SK-N-SH treated with all-trans-retinoic acid at 6 μM for 48 hours (cell line): ENCODE measurements at regions not wholly inside any gene's neighbourhood (a gene's known extent, or its start where the extent isn't known, plus 50 kb on each side); places are given as distances from the start of the nearest gene placed in this dataset.

ENCODE experiments used
- PATZ1 ChIP-seq: fragments of 250-450 bp; sonication (Bioruptor Pico); IDR thresholded peaks from 2 replicates; pipeline ENCODE4 v1.8.0; 2020; ENCODE audit warnings: mild to moderate bottlenecking, moderate library complexity, borderline replicate concordance
- TCF4 ChIP-seq: fragments of 250-450 bp; sonication (Bioruptor Pico); IDR thresholded peaks from 2 replicates; pipeline ENCODE4 v1.8.0; 2021; ENCODE audit warnings: mild to moderate bottlenecking, moderate library complexity, borderline replicate concordance
- ZFP3 ChIP-seq: fragments of 250-450 bp; sonication (Bioruptor Pico); IDR thresholded peaks from 2 replicates; pipeline ENCODE4 v1.5.0; 2020; ENCODE audit warnings: mild to moderate bottlenecking, moderate library complexity
- ZFP30 ChIP-seq: fragments of 450-650 bp; formaldehyde crosslinking; IDR thresholded peaks from 2 replicates; pipeline ENCODE4 v1.5.0; 2022; ENCODE audit warnings: mild to moderate bottlenecking, moderate library complexity
- ZNF70 ChIP-seq: fragments of 450-650 bp; formaldehyde crosslinking; IDR thresholded peaks from 2 replicates; pipeline ENCODE4 v1.5.0; 2020; ENCODE audit warnings: mild to moderate bottlenecking, moderate library complexity
- ZNF8 ChIP-seq: fragments of 450-650 bp; formaldehyde crosslinking; IDR thresholded peaks from 2 replicates; pipeline ENCODE4 v1.5.0; 2020; ENCODE audit warnings: mild to moderate bottlenecking, moderate library complexity

- no peak for TF ChIP-seq ZFP30 (CRISPR knock-in tag)
- no peak for TF ChIP-seq TCF4 (CRISPR knock-in tag)
- no peak for TF ChIP-seq ZFP3
- no peak for TF ChIP-seq ZNF8 (CRISPR knock-in tag)
- TF ChIP-seq PATZ1 (CRISPR knock-in tag): no peak
- no peak for TF ChIP-seq ZNF70
These were observed 50.3 kb upstream of the FIBIN start for GRCh38 chr11:26943636-26944035.
